GM21423 (cell line): ENCODE measurements at regions not wholly inside any gene's neighbourhood (a gene's known extent, or its start where the extent isn't known, plus 50 kb on each side); places are given as distances from the start of the nearest gene placed in this dataset.
"Not testable (repeated sequence)": the region's sequence is repeated elsewhere in the genome, so short reads cannot be mapped to it uniquely, and the experiment has no call there.

Experiments
- ATAC-seq: cut with Tn5 transposase; IDR thresholded peaks from one replicate; pipeline ENCODE4 v1.9.1; 2021; ENCODE audit warnings: mild to moderate bottlenecking, moderate library complexity; ENCODE audit not compliant: unreplicated experiment

DNA sequence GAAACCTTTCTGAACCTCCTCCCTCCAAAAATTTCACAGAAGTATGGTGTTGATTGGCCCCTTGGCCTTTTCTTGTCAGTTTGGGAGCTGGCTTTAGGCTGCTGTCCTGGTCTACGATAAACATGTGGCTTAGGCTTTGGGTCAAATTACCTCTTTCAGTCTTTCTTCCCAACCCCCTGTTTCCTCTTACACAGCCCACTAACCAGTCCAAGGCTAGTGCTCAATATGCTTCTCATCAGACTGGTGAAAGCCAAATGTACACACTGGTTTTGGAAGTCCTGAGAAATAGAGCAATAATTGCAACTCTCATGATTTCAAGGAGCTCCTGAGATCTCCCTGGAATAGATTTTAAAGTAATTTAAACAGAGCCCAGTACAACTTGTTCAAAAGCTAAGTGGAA lies 933.7 kb upstream of the GJE1 start:
- no peak for ATAC-seq

- no peak for ATAC-seq
Observed at GRCh38 chr6:141195251-141195832, 937.4 kb upstream of the GJE1 start.

DNA sequence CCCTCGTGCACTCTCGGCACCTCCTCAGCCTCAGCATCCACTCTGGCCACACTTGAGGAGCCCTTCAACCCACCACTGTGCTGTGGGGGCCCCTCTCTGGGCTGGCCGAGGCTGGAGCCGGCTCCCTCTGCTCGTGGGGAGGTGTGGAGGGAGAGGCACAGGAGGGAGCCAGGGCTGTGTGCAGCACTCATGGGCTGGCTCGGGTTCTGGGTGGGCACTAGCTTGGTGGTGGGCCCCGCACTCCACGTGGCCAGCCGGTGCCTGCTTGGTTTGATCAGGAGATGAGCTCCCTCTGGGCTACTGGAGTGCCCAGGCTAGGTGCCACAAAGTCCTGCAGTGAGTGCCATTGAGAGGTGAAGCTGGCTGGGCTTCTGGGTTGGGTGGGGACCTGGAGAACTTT lies 949.4 kb upstream of the GJE1 start:
- ATAC-seq, result no peak

DNA sequence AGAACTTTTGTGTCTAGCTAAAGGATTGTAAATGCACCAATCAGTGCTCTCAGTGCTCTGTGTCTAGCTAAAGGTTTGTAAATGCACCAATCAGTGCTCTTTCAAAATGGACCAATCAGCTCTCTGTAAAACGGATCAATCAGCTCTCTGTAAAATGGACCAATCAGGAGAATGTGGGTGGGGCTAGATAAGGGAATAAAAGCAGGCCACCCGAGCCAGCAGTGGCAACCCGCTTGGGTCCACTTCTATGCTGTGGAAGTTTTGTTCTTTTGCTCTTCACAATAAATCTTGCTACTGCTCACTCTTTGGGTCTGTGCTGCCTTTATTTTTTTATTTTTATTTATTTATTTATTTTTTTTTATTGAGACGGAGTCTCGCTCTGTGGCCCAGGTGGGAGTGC lies 957.3 kb upstream of the GJE1 start:
- ATAC-seq, result not testable (repeated sequence)

GRCh38 chr6:141174932-141175331 lies 957.8 kb upstream of the GJE1 start:
- ATAC-seq, result no peak

DNA sequence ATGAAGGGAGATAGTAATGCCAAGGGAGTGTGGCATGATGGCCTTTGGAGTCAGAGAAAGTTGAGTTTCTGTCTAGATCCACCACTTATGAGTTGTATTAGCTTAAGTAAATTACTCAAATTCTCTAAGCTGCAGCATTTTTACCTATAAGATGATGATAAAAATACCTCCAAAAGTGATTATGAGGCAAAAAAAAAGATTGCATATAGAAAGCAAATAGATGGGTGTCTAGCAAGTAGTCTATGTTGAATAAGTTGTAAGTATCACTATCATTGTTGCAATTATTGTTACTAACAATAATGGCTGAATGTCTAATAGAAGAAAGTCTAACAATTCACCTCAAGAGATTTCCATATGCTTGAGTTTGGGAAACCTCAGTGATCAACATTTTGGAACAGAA lies 959.2 kb upstream of the GJE1 start:
- ATAC-seq, result no peak

DNA sequence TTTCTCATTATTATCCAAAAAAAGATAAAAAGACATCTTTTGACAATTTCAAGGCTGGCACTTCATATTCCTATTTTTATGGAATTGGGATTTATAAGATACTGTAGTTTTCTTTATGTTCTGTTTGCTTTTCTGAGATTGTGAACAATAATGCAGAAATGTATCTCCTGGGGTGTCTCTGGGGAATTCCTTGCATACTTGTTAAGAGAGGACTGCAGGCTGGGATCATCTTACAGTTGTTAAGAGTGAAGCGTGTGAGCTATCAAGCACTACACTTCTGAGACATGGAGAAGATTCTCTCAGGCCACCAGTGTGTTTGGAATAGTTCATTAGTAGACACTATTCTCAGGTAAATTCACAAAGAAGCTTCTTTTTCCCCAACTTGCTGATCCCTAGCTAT lies 963.3 kb upstream of the GJE1 start:
- ATAC-seq, result no peak

GRCh38 chr6:141167945-141168344 lies 964.8 kb upstream of the GJE1 start:
- ATAC-seq, result no peak

DNA sequence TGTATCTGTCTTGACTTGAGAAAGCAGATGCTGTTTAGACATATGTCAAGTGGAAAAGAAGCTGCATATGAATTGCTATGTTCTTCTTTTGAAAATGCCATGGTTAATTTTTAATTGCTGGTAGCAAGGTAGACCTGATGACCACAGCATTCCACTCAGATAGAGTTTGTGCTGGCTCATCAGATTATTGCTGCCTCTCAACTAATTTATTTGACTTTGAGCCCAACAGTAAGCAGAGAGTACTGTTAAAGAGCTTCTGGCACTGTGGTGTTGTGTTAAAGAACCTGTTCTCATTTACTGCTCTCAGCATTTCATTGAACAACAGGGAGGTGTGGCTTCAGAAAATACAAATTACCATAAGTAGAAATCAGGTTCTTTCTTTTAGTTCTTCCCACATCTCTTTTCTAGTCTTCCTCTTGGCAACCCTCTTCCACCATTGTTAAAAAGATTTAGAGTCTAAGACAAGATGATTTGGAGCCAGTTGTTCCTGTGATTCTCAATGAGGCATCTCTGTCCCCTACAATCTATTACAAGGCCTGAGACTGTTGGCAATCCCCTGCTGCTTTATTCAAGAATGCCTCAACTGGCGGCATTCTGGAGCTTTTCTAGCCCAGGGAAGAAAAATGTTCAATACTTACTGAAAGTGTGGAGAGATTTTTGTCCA lies 967.6 kb upstream of the GJE1 start:
- no peak for ATAC-seq

- ATAC-seq, result no peak
Observed at GRCh38 chr6:141164042-141164743, 968.5 kb upstream of the GJE1 start.

- no peak for ATAC-seq
Observed at GRCh38 chr6:141163107-141163506, 969.6 kb upstream of the GJE1 start.

DNA sequence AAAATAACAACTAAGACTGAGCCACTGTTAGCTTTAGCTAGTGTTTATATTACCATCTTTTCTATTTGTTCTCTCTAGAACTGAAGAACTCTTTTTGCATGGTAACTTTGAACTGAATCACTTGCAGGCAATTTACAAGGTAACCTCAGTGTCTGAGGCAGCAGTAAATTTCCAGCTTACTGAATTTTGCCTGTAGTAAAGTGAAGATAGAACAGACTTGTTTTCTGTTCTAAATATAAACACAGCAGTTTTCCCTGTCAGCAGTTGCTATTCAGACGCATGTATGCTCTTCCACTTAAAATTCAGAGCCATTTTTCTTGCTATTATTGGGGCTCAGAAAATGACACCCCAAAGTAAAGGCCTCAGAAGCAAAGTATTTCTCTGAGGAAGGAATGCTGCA lies 974.0 kb upstream of the GJE1 start:
- no peak for ATAC-seq

DNA sequence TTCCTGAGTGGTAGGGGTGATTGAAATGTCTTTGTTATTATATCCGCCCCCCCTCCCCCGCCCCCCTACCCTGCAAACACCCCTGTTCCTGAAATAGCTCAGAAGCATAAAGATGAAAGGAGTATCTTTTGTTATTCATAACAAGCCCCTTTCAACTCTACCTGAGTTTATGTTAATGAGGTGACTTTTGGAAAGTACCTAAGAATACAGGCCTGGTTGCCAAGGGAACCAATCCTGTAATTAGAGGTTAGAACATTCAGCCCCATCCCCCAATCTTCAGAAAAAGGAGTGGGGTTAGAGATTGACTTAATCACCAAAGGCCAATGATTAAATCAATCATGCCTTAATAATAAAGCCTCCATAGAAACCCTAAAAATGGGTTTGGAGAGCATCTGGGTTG lies 979.2 kb upstream of the GJE1 start:
- no peak for ATAC-seq

GRCh38 chr6:141152951-141153350 lies 979.8 kb upstream of the GJE1 start:
- no peak for ATAC-seq

GRCh38 chr6:141151710-141152417 lies 980.9 kb upstream of the GJE1 start:
- no peak for ATAC-seq

- ATAC-seq, result no peak
Observed at GRCh38 chr6:141141870-141142269, 990.9 kb upstream of the GJE1 start.

DNA sequence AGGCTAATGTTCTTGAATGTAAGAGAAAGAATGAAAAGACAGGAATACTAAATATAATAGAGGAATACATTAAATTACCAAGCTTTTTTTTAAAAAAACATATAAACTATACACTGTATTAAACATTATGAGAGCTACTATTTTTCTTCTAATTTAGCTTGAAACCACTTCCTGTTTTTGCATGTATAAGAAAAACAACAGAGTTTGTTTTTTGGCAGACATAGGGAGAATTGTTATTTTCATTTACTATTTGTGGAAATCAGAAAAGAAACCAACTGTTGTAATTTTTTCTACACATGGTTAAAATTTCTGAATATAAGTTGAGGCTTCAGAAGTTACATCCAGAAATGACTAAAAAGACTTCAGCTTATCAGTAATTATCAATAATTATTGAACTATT lies 991.8 kb upstream of the GJE1 start:
- ATAC-seq, result no peak

GRCh38 chr6:141139461-141139860 lies 993.3 kb upstream of the GJE1 start:
- no peak for ATAC-seq

GRCh38 chr6:141134723-141135122 lies 998.0 kb upstream of the GJE1 start:
- ATAC-seq, result no peak

DNA sequence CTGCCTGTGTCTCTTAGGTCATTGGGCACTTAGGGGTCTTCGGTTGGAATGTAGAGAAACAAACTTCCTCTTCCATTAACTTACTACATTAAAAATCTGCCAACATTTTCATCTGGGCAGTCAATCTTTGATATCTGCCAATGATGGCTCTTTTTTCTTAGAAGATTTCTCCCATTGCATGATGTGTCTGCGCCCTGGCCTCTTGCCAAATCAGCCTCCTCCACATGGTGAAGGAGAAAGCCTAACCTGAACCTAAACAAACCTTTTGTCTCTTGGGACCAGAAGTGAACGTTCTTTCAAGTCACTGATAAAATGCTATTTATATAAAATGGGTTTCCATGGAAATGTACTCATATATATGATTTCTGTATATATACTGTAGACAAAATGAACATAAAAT lies 998.9 kb upstream of the GJE1 start:
- no peak for ATAC-seq

- no peak for ATAC-seq
Observed at GRCh38 chr6:141133346-141133745, 999.4 kb upstream of the GJE1 start.

- ATAC-seq, result no peak
Observed at GRCh38 chr6:141131616-141132015, 1001.1 kb upstream of the GJE1 start.
